ENCODE measurements at regions not wholly inside any gene's neighbourhood (a gene's known extent, or its start where the extent isn't known, plus 50 kb on each side); places are given as distances from the start of the nearest gene placed in this dataset.
"Not testable (repeated sequence)": the region's sequence is repeated elsewhere in the genome, so short reads cannot be mapped to it uniquely, and the experiment has no call there.

- peak; percentile 65 for DNase-seq (ENCODE audit: low spot score)
Observed at GRCh38 chr6:84581494-84582259, 182.7 kb downstream of the TBX18 start.

- no peak for DNase-seq (ENCODE audit: low spot score)
Observed at GRCh38 chr6:84579404-84579803, 185.0 kb downstream of the TBX18 start.

- no peak for DNase-seq (ENCODE audit: low spot score)
Observed at GRCh38 chr6:84576029-84576428, 188.4 kb downstream of the TBX18 start.

GRCh38 chr6:84575264-84575663 lies 189.1 kb downstream of the TBX18 start:
- peak; percentile 28 for DNase-seq (ENCODE audit: low spot score)

- no peak for DNase-seq (ENCODE audit: low spot score)
Observed at GRCh38 chr6:84569882-84570281, 194.5 kb downstream of the TBX18 start.

GRCh38 chr6:84568971-84569370 lies 195.4 kb downstream of the TBX18 start:
- DNase-seq (ENCODE audit: low spot score) = no peak

GRCh38 chr6:84565718-84566117 lies 198.7 kb downstream of the TBX18 start:
- DNase-seq (ENCODE audit: low spot score) = not testable (repeated sequence)

- DNase-seq (ENCODE audit: low spot score) = no peak
Observed at GRCh38 chr6:84560436-84561390, 203.7 kb downstream of the TBX18 start.

- no peak for DNase-seq (ENCODE audit: low spot score)
Observed at GRCh38 chr6:84556541-84557335, 207.7 kb downstream of the TBX18 start.

GRCh38 chr6:84554706-84555105 lies 209.7 kb downstream of the TBX18 start:
- DNase-seq (ENCODE audit: low spot score) = no peak

- peak; percentile 59 for DNase-seq (ENCODE audit: low spot score)
Observed at GRCh38 chr6:84554074-84554473, 210.3 kb downstream of the TBX18 start.

- no peak for DNase-seq (ENCODE audit: low spot score)
Observed at GRCh38 chr6:84553527-84553926, 210.9 kb downstream of the TBX18 start.

GRCh38 chr6:84551797-84552196 lies 212.6 kb downstream of the TBX18 start:
- no peak for DNase-seq (ENCODE audit: low spot score)

GRCh38 chr6:84549917-84550316 lies 214.5 kb downstream of the TBX18 start:
- DNase-seq (ENCODE audit: low spot score) = no peak

GRCh38 chr6:84547341-84547801 lies 217.0 kb downstream of the TBX18 start:
- no peak for DNase-seq (ENCODE audit: low spot score)

- DNase-seq (ENCODE audit: low spot score) = peak; percentile 82
Observed at GRCh38 chr6:84546427-84546914, 217.9 kb downstream of the TBX18 start.

GRCh38 chr6:84539122-84539856 lies 225.1 kb downstream of the TBX18 start:
- DNase-seq (ENCODE audit: low spot score) = peak; percentile 16

GRCh38 chr6:84536885-84537638 lies 227.3 kb downstream of the TBX18 start:
- DNase-seq (ENCODE audit: low spot score) = no peak

- DNase-seq (ENCODE audit: low spot score) = no peak
Observed at GRCh38 chr6:84528201-84528600, 236.2 kb downstream of the TBX18 start.

- DNase-seq (ENCODE audit: low spot score) = no peak
Observed at GRCh38 chr6:84526631-84527030, 237.8 kb downstream of the TBX18 start.
